ENCODE measurements at regions not wholly inside any gene's neighbourhood (a gene's known extent, or its start where the extent isn't known, plus 50 kb on each side); places are given as distances from the start of the nearest gene placed in this dataset.
"Not testable (repeated sequence)": the region's sequence is repeated elsewhere in the genome, so short reads cannot be mapped to it uniquely, and the experiment has no call there.

- H3K27ac ChIP-seq (ENCODE audit: insufficient read length, low read depth, low read length), result no peak overlapping the region
- H2BK15ac ChIP-seq (ENCODE audit: low read depth, low read length), result no peak overlapping the region
- WGBS (ENCODE audit: extremely low coverage, insufficient read length, low lambda C conversion rate), result no CpG with 5 or more reads among the region's 2 CpGs
- H2BK5ac ChIP-seq (ENCODE audit: insufficient read length, low read length), result no peak overlapping the region
- H4K20me1 ChIP-seq (ENCODE audit: control insufficient read depth, insufficient read depth, insufficient read length), result no peaks in the 10 kb centered on the region
- H2AFZ ChIP-seq (ENCODE audit: low read length), result no peak overlapping the region
- H3K36me3 Mint-ChIP-seq (ENCODE audit: insufficient read depth in 1 of 3, low read depth in 3 of 3), result peaks cover 0 to 2% (median 0%) of the 10 kb centered on the region in 3 experiments; a peak in 3 of 7 replicates
- H3T11ph ChIP-seq (ENCODE audit: low read length), result no peak overlapping the region
- H3K14ac ChIP-seq (ENCODE audit: insufficient read depth, low read length), result no peak overlapping the region
- no peaks in the 10 kb centered on the region for H3K23me2 ChIP-seq (ENCODE audit: insufficient read length, low read depth, low read length, poor library complexity, severe bottlenecking)
- DNase-seq, result no peak
- H3K27me3 Mint-ChIP-seq (ENCODE audit: low read depth), result no peaks in the 10 kb centered on the region
- no peak overlapping the region for H4K5ac ChIP-seq (ENCODE audit: insufficient read length, low read depth, low read length)
- H2BK12ac ChIP-seq (ENCODE audit: insufficient read length, low read depth, low read length), result no peak overlapping the region
- no peak overlapping the region for H2BK20ac ChIP-seq (ENCODE audit: low read depth, low read length, poor library complexity, severe bottlenecking)
- no peak overlapping the region for H4K8ac ChIP-seq (replicated peaks; ENCODE audit: insufficient read length, low read depth, low read length)
- no peak overlapping the region for H3K4me3 Mint-ChIP-seq
- no peaks in the 10 kb centered on the region for H3K4me1 Mint-ChIP-seq
- H3K4me1 ChIP-seq (ENCODE audit: insufficient read depth, low read length), result no peaks in the 10 kb centered on the region
- H3K79me2 ChIP-seq (ENCODE audit: insufficient read depth, low read length), result no peaks in the 10 kb centered on the region
- no peak overlapping the region for H3K4ac ChIP-seq (ENCODE audit: low read depth, low read length)
- H3K27me3 ChIP-seq (ENCODE audit: insufficient read depth, low read length), result no peaks in the 10 kb centered on the region
- H4K91ac ChIP-seq (ENCODE audit: insufficient read length, low read depth, low read length), result no peak overlapping the region
- no peak overlapping the region for H3K56ac ChIP-seq (ENCODE audit: insufficient read length, low read depth, low read length)
- no peak overlapping the region for H3K23ac ChIP-seq (ENCODE audit: insufficient read length, low read depth, low read length)
- H3K79me1 ChIP-seq (ENCODE audit: insufficient read depth, low read depth, low read length, poor library complexity, severe bottlenecking), result no peaks in the 10 kb centered on the region
- H2AK5ac ChIP-seq (ENCODE audit: insufficient read length, low read length), result no peak overlapping the region
- H3K27ac Mint-ChIP-seq, result no peak overlapping the region
- H3K9me3 ChIP-seq (ENCODE audit: control insufficient read depth, low read depth, low read length), result no peaks in the 10 kb centered on the region
- H3K9me3 Mint-ChIP-seq, result no peaks in the 10 kb centered on the region; a peak in 1 of 5 replicates
- no peak for TF ChIP-seq CTCF (conservative IDR thresholded peaks at IDR 0.05)
- no peak overlapping the region for H3K4me2 ChIP-seq (ENCODE audit: insufficient read depth, insufficient read length, low read length)
- H3K18ac ChIP-seq (ENCODE audit: insufficient read length, low read depth, low read length), result no peak overlapping the region
- no peak overlapping the region for H2BK120ac ChIP-seq (ENCODE audit: low read depth, low read length, poor library complexity, severe bottlenecking)
- H3K9ac ChIP-seq (ENCODE audit: extremely low read depth, insufficient read length, low read length), result no peak overlapping the region
Measured at GRCh38 chr9:29100762-29101161, 1527.5 kb upstream of the C9orf72 start.

- not testable (repeated sequence) for H3K23ac ChIP-seq (ENCODE audit: insufficient read length, low read depth, low read length); H3K4me1 ChIP-seq (ENCODE audit: insufficient read depth, low read length); H3K9me3 Mint-ChIP-seq; H3K79me2 ChIP-seq (ENCODE audit: insufficient read depth, low read length); H3K9me3 ChIP-seq (ENCODE audit: control insufficient read depth, low read depth, low read length); H2AFZ ChIP-seq (ENCODE audit: low read length); H3K9ac ChIP-seq (ENCODE audit: extremely low read depth, insufficient read length, low read length); H2BK5ac ChIP-seq (ENCODE audit: insufficient read length, low read length); H3K56ac ChIP-seq (ENCODE audit: insufficient read length, low read depth, low read length); H3K4me2 ChIP-seq (ENCODE audit: insufficient read depth, insufficient read length, low read length); H3K4me1 Mint-ChIP-seq; H3K4me3 Mint-ChIP-seq; H4K8ac ChIP-seq (replicated peaks; ENCODE audit: insufficient read length, low read depth, low read length); H3K18ac ChIP-seq (ENCODE audit: insufficient read length, low read depth, low read length); H2BK120ac ChIP-seq (ENCODE audit: low read depth, low read length, poor library complexity, severe bottlenecking); H4K5ac ChIP-seq (ENCODE audit: insufficient read length, low read depth, low read length); H3K27ac Mint-ChIP-seq; H3K27ac ChIP-seq (ENCODE audit: insufficient read length, low read depth, low read length); H4K91ac ChIP-seq (ENCODE audit: insufficient read length, low read depth, low read length); H3K4ac ChIP-seq (ENCODE audit: low read depth, low read length); DNase-seq; H3K14ac ChIP-seq (ENCODE audit: insufficient read depth, low read length); H3K79me1 ChIP-seq (ENCODE audit: insufficient read depth, low read depth, low read length, poor library complexity, severe bottlenecking); H2AK5ac ChIP-seq (ENCODE audit: insufficient read length, low read length); H3K23me2 ChIP-seq (ENCODE audit: insufficient read length, low read depth, low read length, poor library complexity, severe bottlenecking); H2BK15ac ChIP-seq (ENCODE audit: low read depth, low read length); H3K36me3 Mint-ChIP-seq (ENCODE audit: insufficient read depth in 1 of 3, low read depth in 3 of 3); H3T11ph ChIP-seq (ENCODE audit: low read length); H2BK20ac ChIP-seq (ENCODE audit: low read depth, low read length, poor library complexity, severe bottlenecking); H3K27me3 Mint-ChIP-seq (ENCODE audit: low read depth); H3K27me3 ChIP-seq (ENCODE audit: insufficient read depth, low read length); H2BK12ac ChIP-seq (ENCODE audit: insufficient read length, low read depth, low read length); H4K20me1 ChIP-seq (ENCODE audit: control insufficient read depth, insufficient read depth, insufficient read length)
- WGBS (ENCODE audit: extremely low coverage, insufficient read length, low lambda C conversion rate), result no CpG with 5 or more reads among the region's 1 CpG
Measured at GRCh38 chr9:29104166-29104565, 1530.9 kb upstream of the C9orf72 start.

All from H9 (cell line).